AML-193 (cell line): ENCODE measurements at regions not wholly inside any gene's neighbourhood (a gene's known extent, or its start where the extent isn't known, plus 50 kb on each side); places are given as distances from the start of the nearest gene placed in this dataset.

ENCODE experiments used
- DNase-seq, 2 experiments: peaks; one replicate each; lab custom pipeline; 2025; lab: John Stamatoyannopoulos, UW

- no peak for DNase-seq
These were observed 245.9 kb downstream of the HS3ST1 start for GRCh38 chr4:11182586-11183355.

- DNase-seq: no peak
These were observed 246.7 kb downstream of the HS3ST1 start for GRCh38 chr4:11182031-11182430.

- DNase-seq: no peak
These were observed 248.9 kb downstream of the HS3ST1 start for GRCh38 chr4:11179796-11180195.

- DNase-seq: no peak
These were observed 250.3 kb downstream of the HS3ST1 start for GRCh38 chr4:11178433-11178832.

- DNase-seq: no peak
These were observed 253.3 kb downstream of the HS3ST1 start for GRCh38 chr4:11175374-11175773.

- DNase-seq: no peak
These were observed 262.1 kb downstream of the HS3ST1 start for GRCh38 chr4:11166606-11167005.

GRCh38 chr4:11166034-11166433, 262.7 kb downstream of the HS3ST1 start:
- DNase-seq: no peak

- no peak for DNase-seq
These were observed 263.6 kb downstream of the HS3ST1 start for GRCh38 chr4:11165052-11165451.

- DNase-seq: no peak
These were observed 268.4 kb downstream of the HS3ST1 start for GRCh38 chr4:11160288-11160687.

GRCh38 chr4:11158971-11159370, 269.7 kb downstream of the HS3ST1 start:
- no peak for DNase-seq

- no peak for DNase-seq
These were observed 273.4 kb downstream of the HS3ST1 start for GRCh38 chr4:11155208-11155867.

- no peak for DNase-seq
These were observed 275.4 kb downstream of the HS3ST1 start for GRCh38 chr4:11153171-11153750.

GRCh38 chr4:11152684-11153083, 276.0 kb downstream of the HS3ST1 start:
- DNase-seq: no peak

- no peak for DNase-seq
These were observed 277.2 kb downstream of the HS3ST1 start for GRCh38 chr4:11151500-11151899.

- no peak for DNase-seq
These were observed 279.0 kb downstream of the HS3ST1 start for GRCh38 chr4:11149612-11150259.

GRCh38 chr4:11139871-11140270, 288.8 kb downstream of the HS3ST1 start:
- no peak for DNase-seq

GRCh38 chr4:11138964-11139363, 289.7 kb downstream of the HS3ST1 start:
- no peak for DNase-seq

GRCh38 chr4:11134705-11135104, 294.0 kb downstream of the HS3ST1 start:
- DNase-seq: no peak

- no peak for DNase-seq
These were observed 294.8 kb downstream of the HS3ST1 start for GRCh38 chr4:11133868-11134267.

- no peak for DNase-seq
These were observed 296.2 kb downstream of the HS3ST1 start for GRCh38 chr4:11132478-11132877.

GRCh38 chr4:11131491-11131890, 297.2 kb downstream of the HS3ST1 start:
- no peak for DNase-seq

GRCh38 chr4:11130195-11130970, 298.3 kb downstream of the HS3ST1 start:
- no peak for DNase-seq
